NCI-H748 treated with DMSO at 0.1 percent for 48 hours (cell line): ENCODE measurements at regions not wholly inside any gene's neighbourhood (a gene's known extent, or its start where the extent isn't known, plus 50 kb on each side); places are given as distances from the start of the nearest gene placed in this dataset.
"Not testable (repeated sequence)": the region's sequence is repeated elsewhere in the genome, so short reads cannot be mapped to it uniquely, and the experiment has no call there.

Source experiments
- DNase-seq: peaks from one replicate; lab custom pipeline; 2025; lab: John Stamatoyannopoulos, UW

GRCh38 chr13:39893808-39894207 lies 238.3 kb downstream of the COG6 start:
- no peak for DNase-seq

- no peak for DNase-seq
Measured at GRCh38 chr13:39894586-39894985, 239.1 kb downstream of the COG6 start.

GRCh38 chr13:39895254-39895653 lies 239.8 kb downstream of the COG6 start:
- no peak for DNase-seq

- no peak for DNase-seq
Measured at GRCh38 chr13:39897636-39898035, 242.2 kb downstream of the COG6 start.

GRCh38 chr13:39900106-39900750 lies 244.8 kb downstream of the COG6 start:
- no peak for DNase-seq

- DNase-seq = no peak
Measured at GRCh38 chr13:39904959-39905358, 249.5 kb downstream of the COG6 start.

GRCh38 chr13:39909634-39910033 lies 254.2 kb downstream of the COG6 start:
- DNase-seq = no peak

GRCh38 chr13:39910041-39910440 lies 254.6 kb downstream of the COG6 start:
- no peak for DNase-seq

GRCh38 chr13:39910833-39911232 lies 255.4 kb downstream of the COG6 start:
- DNase-seq = no peak

GRCh38 chr13:39913339-39913738 lies 257.9 kb downstream of the COG6 start:
- no peak for DNase-seq

GRCh38 chr13:39913928-39914327 lies 258.5 kb downstream of the COG6 start:
- DNase-seq = no peak

GRCh38 chr13:39915418-39915817 lies 260.0 kb downstream of the COG6 start:
- DNase-seq = no peak

- no peak for DNase-seq
Measured at GRCh38 chr13:39916330-39916729, 260.9 kb downstream of the COG6 start.

- DNase-seq = no peak
Measured at GRCh38 chr13:39918620-39919236, 263.3 kb downstream of the COG6 start.

GRCh38 chr13:39920613-39921012 lies 265.2 kb downstream of the COG6 start:
- no peak for DNase-seq

- DNase-seq = no peak
Measured at GRCh38 chr13:39926345-39926744, 270.9 kb downstream of the COG6 start.

GRCh38 chr13:39928261-39928660 lies 272.8 kb downstream of the COG6 start:
- no peak for DNase-seq

GRCh38 chr13:39929583-39929982 lies 274.1 kb downstream of the COG6 start:
- DNase-seq = no peak

GRCh38 chr13:39930060-39930459 lies 274.6 kb downstream of the COG6 start:
- DNase-seq = no peak

GRCh38 chr13:39930544-39931444 lies 275.3 kb downstream of the COG6 start:
- no peak for DNase-seq

- DNase-seq = no peak
Measured at GRCh38 chr13:39931505-39931904, 276.0 kb downstream of the COG6 start.

- not testable (repeated sequence) for DNase-seq
Measured at GRCh38 chr13:39932514-39932913, 277.1 kb downstream of the COG6 start.

GRCh38 chr13:39935155-39935554 lies 279.7 kb downstream of the COG6 start:
- no peak for DNase-seq
